ENCODE measurements at regions not wholly inside any gene's neighbourhood (a gene's known extent, or its start where the extent isn't known, plus 50 kb on each side); places are given as distances from the start of the nearest gene placed in this dataset.

DNA sequence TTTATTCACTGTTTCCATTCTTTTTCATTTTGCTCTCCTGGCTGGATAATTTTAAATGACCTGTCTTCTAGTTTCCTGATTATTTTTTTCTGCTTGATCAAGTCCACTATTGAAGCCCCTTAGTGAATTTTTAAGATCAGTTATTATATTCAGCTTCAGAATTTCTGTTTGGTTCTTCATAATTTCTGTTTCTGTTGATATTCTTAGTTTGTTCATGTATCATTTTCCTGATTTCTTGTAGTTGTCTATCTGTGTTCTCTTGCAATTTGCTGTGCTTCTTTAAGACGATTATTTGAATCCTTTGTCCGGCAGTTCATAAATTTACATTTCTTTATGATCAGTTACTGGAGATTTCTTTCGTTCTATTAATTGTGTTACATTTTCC is 75.2 kb upstream of the CCDC71L start:
- Histone ChIP-seq H3K79me2 (replicated peaks; ENCODE audit: insufficient read depth) (no peaks in the 10 kb centered on the region), H3K9me2 (ENCODE audit: insufficient read depth) (no peaks in the 10 kb centered on the region; the same call in 1 of the 2 replicates), H3F3A (replicated peaks; ENCODE audit: low read depth) (no peaks in the 10 kb centered on the region), H3K36me3 (ENCODE audit: insufficient read depth) (no peaks in the 10 kb centered on the region), H3K4me2 (no peak overlapping the region), H3K4me3 (no peak overlapping the region), H4K20me1 (replicated peaks; ENCODE audit: insufficient read depth) (no peaks in the 10 kb centered on the region), H2AFZ (peak overlapping the region; percentile 20; the same call in 1 of the 2 replicates), H3K4me1 (ENCODE audit: insufficient read depth) (no peaks in the 10 kb centered on the region; the same call in 1 of the 2 replicates), H3K27ac (ENCODE audit: low read depth) (peak overlapping the region; percentile 35; the same call in 1 of the 2 replicates), H3K27me3 (ENCODE audit: insufficient read depth) (no peaks in the 10 kb centered on the region)
- Mint-ChIP-seq H3K4me1 (peaks cover 13% of the 10 kb centered on the region; the same call in 2 of the 3 replicates), H3K27me3 (ENCODE audit: insufficient read depth, low read depth, poor library complexity) (peaks cover 3% of the 10 kb centered on the region), H3K27ac (peak overlapping the region; percentile 37; the same call in 1 of the 2 replicates), H3K4me3 (no peak overlapping the region), H3K36me3 (ENCODE audit: low read depth) (peaks cover 6% of the 10 kb centered on the region; the same call in 2 of the 3 replicates), H3K9me3 (peaks cover 10% of the 10 kb centered on the region; the same call in 2 of the 3 replicates)
- TF ChIP-seq, protein P1, sequence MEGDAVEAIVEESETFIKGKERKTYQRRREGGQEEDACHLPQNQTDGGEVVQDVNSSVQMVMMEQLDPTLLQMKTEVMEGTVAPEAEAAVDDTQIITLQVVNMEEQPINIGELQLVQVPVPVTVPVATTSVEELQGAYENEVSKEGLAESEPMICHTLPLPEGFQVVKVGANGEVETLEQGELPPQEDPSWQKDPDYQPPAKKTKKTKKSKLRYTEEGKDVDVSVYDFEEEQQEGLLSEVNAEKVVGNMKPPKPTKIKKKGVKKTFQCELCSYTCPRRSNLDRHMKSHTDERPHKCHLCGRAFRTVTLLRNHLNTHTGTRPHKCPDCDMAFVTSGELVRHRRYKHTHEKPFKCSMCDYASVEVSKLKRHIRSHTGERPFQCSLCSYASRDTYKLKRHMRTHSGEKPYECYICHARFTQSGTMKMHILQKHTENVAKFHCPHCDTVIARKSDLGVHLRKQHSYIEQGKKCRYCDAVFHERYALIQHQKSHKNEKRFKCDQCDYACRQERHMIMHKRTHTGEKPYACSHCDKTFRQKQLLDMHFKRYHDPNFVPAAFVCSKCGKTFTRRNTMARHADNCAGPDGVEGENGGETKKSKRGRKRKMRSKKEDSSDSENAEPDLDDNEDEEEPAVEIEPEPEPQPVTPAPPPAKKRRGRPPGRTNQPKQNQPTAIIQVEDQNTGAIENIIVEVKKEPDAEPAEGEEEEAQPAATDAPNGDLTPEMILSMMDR (conservative IDR thresholded peaks at IDR 0.05; ENCODE audit: low read depth in 2 of 2), result no peak
- TF ChIP-seq CREB1 (CRISPR knock-in tag; IDR thresholded peaks at IDR 0.05; ENCODE audit: low read depth) (no peak), NANOG (IDR thresholded peaks at IDR 0.05; ENCODE audit: borderline replicate concordance) (no peak), ZNF114 (CRISPR knock-in tag; IDR thresholded peaks at IDR 0.05) (no peak), ZNF331 (CRISPR knock-in tag; IDR thresholded peaks at IDR 0.05; ENCODE audit: low read depth) (no peak), POLR2AphosphoS5 (IDR thresholded peaks at IDR 0.05; ENCODE audit: low read depth) (no peak), EZH2 (IDR thresholded peaks at IDR 0.05; ENCODE audit: low read depth, unreplicated experiment) (no peak), STAT1 (IDR thresholded peaks at IDR 0.05; ENCODE audit: unreplicated experiment) (no peak), JUNB (IDR thresholded peaks at IDR 0.05; ENCODE audit: unreplicated experiment) (no peak), EZH2phosphoT487 (IDR thresholded peaks at IDR 0.05; ENCODE audit: unreplicated experiment) (no peak)
- TF ChIP-seq, protein P2, sequence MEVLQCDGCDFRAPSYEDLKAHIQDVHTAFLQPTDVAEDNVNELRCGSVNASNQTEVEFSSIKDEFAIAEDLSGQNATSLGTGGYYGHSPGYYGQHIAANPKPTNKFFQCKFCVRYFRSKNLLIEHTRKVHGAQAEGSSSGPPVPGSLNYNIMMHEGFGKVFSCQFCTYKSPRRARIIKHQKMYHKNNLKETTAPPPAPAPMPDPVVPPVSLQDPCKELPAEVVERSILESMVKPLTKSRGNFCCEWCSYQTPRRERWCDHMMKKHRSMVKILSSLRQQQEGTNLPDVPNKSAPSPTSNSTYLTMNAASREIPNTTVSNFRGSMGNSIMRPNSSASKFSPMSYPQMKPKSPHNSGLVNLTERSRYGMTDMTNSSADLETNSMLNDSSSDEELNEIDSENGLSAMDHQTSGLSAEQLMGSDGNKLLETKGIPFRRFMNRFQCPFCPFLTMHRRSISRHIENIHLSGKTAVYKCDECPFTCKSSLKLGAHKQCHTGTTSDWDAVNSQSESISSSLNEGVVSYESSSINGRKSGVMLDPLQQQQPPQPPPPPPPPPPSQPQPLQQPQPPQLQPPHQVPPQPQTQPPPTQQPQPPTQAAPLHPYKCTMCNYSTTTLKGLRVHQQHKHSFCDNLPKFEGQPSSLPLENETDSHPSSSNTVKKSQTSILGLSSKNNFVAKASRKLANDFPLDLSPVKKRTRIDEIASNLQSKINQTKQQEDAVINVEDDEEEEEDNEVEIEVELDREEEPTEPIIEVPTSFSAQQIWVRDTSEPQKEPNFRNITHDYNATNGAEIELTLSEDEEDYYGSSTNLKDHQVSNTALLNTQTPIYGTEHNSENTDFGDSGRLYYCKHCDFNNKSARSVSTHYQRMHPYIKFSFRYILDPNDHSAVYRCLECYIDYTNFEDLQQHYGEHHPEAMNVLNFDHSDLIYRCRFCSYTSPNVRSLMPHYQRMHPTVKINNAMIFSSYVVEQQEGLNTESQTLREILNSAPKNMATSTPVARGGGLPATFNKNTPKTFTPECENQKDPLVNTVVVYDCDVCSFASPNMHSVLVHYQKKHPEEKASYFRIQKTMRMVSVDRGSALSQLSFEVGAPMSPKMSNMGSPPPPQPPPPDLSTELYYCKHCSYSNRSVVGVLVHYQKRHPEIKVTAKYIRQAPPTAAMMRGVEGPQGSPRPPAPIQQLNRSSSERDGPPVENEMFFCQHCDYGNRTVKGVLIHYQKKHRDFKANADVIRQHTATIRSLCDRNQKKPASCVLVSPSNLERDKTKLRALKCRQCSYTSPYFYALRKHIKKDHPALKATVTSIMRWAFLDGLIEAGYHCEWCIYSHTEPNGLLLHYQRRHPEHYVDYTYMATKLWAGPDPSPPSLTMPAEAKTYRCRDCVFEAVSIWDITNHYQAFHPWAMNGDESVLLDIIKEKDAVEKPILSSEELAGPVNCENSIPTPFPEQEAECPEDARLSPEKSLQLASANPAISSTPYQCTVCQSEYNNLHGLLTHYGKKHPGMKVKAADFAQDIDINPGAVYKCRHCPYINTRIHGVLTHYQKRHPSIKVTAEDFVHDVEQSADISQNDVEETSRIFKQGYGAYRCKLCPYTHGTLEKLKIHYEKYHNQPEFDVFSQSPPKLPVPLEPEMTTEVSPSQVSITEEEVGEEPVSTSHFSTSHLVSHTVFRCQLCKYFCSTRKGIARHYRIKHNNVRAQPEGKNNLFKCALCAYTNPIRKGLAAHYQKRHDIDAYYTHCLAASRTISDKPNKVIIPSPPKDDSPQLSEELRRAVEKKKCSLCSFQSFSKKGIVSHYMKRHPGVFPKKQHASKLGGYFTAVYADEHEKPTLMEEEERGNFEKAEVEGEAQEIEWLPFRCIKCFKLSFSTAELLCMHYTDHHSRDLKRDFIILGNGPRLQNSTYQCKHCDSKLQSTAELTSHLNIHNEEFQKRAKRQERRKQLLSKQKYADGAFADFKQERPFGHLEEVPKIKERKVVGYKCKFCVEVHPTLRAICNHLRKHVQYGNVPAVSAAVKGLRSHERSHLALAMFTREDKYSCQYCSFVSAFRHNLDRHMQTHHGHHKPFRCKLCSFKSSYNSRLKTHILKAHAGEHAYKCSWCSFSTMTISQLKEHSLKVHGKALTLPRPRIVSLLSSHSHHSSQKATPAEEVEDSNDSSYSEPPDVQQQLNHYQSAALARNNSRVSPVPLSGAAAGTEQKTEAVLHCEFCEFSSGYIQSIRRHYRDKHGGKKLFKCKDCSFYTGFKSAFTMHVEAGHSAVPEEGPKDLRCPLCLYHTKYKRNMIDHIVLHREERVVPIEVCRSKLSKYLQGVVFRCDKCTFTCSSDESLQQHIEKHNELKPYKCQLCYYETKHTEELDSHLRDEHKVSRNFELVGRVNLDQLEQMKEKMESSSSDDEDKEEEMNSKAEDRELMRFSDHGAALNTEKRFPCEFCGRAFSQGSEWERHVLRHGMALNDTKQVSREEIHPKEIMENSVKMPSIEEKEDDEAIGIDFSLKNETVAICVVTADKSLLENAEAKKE (CRISPR knock-in tag; IDR thresholded peaks at IDR 0.05), result no peak
- TF ChIP-seq, protein P3, sequence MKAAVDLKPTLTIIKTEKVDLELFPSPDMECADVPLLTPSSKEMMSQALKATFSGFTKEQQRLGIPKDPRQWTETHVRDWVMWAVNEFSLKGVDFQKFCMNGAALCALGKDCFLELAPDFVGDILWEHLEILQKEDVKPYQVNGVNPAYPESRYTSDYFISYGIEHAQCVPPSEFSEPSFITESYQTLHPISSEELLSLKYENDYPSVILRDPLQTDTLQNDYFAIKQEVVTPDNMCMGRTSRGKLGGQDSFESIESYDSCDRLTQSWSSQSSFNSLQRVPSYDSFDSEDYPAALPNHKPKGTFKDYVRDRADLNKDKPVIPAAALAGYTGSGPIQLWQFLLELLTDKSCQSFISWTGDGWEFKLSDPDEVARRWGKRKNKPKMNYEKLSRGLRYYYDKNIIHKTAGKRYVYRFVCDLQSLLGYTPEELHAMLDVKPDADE (IDR thresholded peaks at IDR 0.05), result no peak
- TF ChIP-seq, protein P4, sequence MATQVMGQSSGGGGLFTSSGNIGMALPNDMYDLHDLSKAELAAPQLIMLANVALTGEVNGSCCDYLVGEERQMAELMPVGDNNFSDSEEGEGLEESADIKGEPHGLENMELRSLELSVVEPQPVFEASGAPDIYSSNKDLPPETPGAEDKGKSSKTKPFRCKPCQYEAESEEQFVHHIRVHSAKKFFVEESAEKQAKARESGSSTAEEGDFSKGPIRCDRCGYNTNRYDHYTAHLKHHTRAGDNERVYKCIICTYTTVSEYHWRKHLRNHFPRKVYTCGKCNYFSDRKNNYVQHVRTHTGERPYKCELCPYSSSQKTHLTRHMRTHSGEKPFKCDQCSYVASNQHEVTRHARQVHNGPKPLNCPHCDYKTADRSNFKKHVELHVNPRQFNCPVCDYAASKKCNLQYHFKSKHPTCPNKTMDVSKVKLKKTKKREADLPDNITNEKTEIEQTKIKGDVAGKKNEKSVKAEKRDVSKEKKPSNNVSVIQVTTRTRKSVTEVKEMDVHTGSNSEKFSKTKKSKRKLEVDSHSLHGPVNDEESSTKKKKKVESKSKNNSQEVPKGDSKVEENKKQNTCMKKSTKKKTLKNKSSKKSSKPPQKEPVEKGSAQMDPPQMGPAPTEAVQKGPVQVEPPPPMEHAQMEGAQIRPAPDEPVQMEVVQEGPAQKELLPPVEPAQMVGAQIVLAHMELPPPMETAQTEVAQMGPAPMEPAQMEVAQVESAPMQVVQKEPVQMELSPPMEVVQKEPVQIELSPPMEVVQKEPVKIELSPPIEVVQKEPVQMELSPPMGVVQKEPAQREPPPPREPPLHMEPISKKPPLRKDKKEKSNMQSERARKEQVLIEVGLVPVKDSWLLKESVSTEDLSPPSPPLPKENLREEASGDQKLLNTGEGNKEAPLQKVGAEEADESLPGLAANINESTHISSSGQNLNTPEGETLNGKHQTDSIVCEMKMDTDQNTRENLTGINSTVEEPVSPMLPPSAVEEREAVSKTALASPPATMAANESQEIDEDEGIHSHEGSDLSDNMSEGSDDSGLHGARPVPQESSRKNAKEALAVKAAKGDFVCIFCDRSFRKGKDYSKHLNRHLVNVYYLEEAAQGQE (IDR thresholded peaks at IDR 0.05; ENCODE audit: unreplicated experiment), result no peak
- DNase-seq (ENCODE audit: low spot score) (no peak), ATAC-seq (no peak)

All from GM23338 (cell line).